GM19463 (cell line): ENCODE measurements at regions not wholly inside any gene's neighbourhood (a gene's known extent, or its start where the extent isn't known, plus 50 kb on each side); places are given as distances from the start of the nearest gene placed in this dataset.
"Not testable (repeated sequence)": the region's sequence is repeated elsewhere in the genome, so short reads cannot be mapped to it uniquely, and the experiment has no call there.

Experiments used
- ATAC-seq: cut with Tn5 transposase; IDR thresholded peaks from one replicate; pipeline ENCODE4 v1.9.1; 2021; ENCODE audit warnings: mild to moderate bottlenecking, moderate library complexity; ENCODE audit not compliant: unreplicated experiment

DNA sequence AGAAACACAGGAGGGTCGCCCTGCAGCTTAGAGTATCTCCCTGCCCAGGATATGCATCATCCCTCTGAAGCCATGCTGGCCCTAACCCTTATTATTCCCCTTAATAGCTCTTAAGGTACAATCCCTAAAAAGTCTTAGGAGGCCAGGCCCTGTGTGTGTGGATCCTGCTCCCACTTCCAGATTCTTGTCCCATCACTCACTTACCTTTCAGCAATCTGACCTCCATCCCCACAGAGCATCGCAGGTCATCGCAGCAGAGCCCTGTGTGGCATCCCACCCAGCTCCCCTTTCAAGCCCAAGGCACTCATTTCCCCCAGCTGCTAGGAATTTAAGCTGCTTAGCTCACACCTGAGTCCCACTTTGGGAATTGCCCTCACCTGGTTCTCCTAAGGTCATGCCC is 223.8 kb upstream of the SMLR1 start:
- ATAC-seq, result no peak

DNA sequence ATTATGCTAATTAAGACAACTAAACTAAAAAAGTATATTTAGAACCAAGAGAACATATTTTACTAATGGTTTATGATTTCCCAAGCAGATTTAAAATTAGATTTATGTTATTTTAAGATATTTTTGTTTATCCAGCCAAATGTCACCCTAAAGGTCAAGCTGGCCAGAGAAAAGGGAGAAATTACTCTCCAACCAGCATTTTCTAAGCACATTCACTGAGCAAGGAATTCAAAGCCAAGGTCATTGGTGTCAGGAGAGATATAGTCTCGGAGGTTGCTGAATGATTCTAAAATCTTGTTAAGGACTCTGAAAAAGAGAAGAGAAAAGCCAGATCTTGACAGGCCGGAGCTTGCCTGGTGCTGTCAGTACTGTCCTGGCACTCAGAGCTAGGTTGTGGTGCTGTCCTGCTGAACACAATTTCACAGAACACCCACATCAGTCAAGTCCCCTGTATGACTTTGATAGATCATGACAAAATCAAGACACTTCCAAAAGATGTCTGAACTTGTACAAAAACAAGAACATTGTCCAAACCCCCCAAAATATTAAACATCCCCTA is 222.3 kb upstream of the SMLR1 start:
- no peak for ATAC-seq

DNA sequence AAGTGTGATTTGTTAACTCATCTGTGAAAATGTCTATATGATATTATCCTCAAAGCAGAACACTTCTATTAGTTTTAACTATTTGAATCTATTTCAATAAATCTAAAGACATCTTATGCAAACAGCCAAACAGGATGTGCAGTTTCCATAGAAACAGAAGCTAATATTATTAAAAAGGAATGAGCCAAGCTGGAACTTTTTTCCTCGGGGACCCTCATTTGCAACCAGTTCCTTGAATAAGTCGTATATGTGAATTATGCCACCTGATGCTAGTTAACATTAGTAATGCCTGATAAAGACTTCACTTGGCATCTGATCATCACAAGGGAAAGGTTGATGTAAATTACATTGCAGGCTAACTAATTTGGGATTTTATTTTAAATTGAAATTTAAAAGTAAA is 216.9 kb upstream of the SMLR1 start:
- no peak for ATAC-seq

DNA sequence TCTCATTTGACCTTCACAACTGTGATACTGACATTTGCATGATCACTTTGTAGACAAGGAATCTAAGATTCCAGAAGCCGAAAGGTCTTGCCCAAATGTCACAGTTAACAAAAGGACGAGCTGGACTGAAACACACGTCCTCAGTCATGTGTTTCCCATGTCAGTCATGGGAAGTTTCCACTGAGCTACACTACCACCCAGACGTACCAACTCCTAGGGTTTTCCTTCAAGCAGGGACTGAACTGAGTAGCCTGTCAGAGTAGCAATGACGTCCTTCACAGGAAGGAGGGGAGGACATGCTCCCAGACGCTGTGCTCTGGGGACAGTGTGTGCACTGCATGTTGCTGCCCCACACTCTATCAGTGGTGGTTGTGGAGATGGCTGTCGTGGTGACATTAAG is 215.8 kb upstream of the SMLR1 start:
- ATAC-seq, result no peak

DNA sequence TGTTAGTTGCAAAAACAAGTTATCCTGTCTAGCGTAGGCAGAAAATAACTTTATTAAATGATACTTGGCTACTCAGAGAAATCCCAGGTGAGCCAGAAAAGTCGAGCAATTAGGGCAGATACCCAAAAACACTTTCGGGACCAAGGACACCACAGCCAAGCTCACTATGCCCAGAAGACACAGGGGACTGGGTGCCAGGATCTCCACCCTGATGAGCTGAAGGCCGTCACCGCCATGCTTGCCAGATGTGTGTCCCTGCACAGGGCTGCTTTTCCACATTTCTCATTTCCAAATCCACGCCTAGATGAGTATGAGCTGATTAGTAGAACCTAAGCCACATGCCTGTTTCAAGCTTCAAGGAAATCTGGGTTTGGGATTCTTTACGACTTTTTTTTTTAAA is 214.0 kb upstream of the SMLR1 start:
- no peak for ATAC-seq

DNA sequence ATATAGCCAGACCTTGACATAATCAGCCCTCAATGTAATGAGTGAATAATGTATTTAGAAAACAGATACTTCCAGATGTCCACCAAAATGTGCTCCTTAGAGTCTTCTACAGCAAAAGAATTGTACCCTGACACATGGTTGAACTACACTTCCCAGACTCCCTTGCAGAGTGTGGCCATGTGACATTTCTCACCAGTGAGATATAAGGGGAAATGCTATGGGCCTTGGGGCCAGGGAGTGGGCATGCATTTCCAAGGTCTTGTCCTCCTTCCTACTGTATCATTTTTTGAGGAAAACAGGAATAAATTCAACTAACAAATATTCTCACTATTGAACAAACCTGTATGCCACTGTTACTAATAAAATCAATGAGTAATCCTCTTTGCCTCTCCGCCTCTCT is 211.4 kb upstream of the SMLR1 start:
- no peak for ATAC-seq

DNA sequence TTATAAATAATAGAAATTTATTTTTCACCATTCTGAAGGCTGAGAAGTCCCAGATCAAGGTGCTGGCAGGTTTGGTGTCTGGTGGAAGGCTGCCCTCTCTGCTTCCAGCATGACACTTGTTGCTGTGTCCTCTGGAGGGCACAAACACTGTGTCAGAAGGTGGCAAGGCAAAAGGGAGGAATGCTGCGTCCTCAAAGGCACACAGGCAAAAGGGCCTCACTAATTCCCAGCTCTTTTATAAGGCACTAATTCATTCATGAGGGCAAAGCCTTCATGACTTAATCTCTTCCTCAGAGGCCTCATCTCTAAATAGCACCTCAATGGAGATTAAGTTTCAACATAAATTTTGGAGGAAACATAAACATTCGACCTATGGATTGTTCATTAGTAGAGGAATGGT is 209.5 kb upstream of the SMLR1 start:
- ATAC-seq, result no peak

DNA sequence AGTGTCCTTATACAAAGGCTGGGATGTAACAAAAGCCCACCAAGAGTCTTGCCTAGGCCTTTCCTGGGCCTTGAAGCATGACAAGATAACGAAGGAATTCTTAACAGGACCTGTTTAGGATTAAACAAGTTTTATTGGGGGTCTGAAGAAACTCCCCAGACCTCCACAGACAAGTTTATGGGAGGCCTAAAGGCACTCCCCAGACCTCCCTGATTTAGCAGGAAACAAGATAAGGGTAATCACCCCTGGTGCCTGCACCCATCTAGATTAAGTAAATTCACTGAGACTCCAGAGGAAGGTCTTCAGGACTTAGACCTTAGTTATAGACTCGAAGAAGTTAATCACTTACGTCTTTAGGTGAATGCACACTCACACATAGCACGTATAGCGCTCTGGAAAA is 208.4 kb upstream of the SMLR1 start:
- ATAC-seq, result not testable (repeated sequence)

DNA sequence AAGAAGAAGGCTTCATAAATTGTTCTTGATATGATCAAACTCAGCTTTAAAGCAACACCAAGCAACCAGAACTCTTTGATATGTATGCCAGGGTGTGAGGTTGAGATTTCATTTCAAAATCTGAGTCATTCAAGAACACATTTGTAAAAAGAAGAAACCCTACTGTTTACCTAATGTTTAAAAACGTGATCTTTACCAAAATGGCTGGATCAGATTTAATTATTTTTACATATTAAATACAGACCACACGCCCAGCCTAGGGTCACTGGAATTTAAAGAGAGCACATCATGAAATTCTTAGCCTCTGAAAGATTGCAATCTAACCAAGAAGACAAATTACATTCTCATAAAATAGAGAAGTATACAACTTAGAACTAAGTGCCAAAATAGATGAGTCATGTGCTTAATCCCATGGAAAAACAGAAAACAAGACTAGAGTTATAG is 206.8 kb upstream of the SMLR1 start:
- no peak for ATAC-seq

DNA sequence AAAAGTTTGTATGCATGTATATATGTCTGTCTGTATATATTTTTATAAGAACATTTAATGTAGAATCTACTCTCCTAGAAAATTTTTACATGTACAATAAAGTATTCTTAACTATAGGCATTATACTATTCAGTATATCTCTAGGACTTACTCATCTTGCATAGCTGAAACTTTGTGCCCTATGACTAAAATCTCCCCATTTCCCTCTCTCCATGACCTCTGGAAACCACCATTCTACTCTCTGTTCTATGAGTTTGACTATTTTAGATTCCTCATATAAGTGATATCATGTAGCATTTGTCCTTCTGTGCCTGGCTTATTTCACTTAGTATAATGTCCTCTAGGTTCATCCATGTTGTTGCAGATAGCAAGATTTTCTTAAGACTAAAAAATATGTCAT is 205.1 kb upstream of the SMLR1 start:
- peak; percentile 38 for ATAC-seq

DNA sequence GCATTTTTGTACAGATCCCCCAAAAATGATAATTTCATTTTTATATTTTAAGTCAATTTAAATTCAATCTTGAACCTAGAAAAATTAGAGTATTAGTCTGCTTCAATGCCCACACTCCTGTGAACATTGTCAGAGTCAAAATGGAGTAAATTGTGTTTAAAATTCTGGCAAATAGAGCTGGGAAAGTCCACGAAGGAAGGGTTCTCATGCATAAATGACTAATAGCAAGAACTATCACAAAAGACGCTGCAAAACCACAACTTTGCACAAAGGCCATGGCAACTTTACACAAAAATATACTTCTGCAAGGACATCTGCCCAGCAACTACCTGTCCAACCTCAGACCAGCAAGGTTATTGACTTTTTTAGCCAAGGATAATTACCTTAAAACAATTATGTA is 203.2 kb upstream of the SMLR1 start:
- peak; percentile 31 for ATAC-seq

DNA sequence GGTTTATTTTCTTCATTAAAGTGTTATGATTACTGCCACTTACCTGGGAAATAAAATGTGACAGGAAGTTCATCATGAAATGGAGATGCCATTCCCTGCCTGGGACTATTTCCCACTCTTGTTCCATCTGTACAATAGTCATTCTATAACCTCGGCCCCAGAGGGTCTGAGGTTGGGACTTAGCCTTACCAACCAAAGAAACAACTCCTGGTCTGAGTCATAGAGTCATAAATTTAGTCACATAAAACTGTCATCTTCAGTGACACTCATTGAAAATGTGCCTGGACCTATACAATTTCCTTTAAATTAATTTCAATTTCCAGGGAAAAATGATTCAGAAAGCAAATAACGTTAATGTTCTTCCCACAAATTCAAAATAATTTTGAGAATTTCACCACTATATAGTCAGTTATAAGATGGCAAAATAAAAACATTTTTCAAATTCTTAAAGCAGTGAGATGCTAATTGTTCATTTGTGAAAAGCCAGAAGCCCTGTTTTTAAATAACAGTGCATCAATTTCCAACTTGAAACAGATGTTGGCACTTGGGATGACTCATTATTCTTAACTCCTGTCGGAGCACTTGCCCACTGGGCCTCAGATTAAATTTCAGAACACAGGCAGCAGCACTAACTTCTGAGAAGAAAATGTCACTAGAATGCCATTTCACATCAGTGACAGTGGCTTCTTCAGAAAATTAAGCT is 201.2 kb upstream of the SMLR1 start:
- ATAC-seq, result peak; percentile 80

DNA sequence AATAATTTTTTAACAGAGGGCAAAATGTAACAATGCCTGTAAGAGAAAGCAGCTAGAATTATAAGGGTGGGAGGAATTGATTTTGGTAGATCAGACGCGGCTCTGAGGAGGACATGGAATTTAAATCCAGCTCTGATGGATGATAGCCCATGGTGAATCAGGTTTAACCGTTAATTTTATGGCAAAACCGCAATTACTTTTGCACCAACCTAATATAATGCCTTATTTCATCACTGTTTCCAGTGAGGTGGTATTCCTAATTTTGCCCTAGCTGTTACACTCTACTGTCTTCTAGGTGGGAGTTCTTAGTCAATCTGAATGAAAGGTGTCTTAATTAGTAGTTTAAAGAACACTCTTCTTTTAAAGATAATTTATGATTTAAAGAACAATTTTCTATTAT is 198.3 kb upstream of the SMLR1 start:
- ATAC-seq, result no peak

DNA sequence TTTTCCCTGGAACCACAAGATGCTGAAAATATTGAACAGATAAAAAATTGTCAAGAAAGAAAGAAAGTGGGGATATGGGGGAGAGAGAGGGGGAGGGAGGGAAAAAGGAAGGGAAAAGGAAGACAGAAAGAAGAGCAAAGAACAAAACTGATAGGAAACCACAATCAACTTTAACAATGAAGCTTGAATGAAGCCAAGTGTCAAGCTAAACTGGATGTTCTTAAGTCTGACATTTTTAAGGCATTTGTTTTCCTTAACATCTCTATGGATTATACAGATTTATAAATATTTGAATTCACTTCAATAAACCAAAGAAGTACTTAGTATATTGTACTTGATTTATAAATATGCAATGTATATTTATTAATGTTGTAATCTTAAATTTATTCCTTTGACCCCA is 197.6 kb upstream of the SMLR1 start:
- ATAC-seq, result no peak

DNA sequence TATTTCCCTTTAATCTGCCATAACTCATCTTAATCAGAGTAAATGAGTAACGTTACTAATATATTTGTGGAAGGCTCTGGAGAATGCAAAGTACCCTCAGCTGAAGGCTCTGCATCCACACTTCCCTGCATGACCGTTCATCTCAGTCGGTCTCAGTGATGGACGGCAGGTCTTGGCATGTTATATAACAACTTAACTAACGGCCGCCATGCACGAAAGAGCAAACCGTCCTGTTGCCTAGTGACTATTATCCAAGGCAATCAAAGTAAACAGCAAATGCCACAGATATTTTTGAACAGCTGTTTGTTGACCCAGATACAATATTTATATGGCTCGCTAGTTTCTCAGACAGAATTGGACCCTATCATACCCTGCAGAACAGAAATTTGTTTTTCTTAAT is 194.9 kb upstream of the SMLR1 start:
- ATAC-seq, result no peak

DNA sequence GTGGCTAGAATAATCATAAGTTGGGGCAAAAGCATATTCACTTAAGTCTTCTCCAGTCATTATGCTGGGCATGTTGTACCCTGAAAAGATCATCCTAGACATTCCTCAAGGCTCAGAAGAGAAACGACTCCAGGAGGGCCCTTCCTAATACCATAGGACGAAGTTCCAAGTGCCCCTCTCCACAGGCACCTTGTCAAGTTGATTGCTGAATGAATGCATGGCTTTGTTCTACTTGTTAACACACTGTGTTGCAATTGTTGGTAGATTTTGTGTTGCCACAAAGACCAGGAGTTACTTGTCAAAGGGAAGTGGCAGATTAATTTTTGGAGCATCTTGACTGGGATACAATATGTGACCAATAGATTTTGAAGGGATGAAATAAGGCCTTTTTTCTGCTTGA is 194.3 kb upstream of the SMLR1 start:
- no peak for ATAC-seq

DNA sequence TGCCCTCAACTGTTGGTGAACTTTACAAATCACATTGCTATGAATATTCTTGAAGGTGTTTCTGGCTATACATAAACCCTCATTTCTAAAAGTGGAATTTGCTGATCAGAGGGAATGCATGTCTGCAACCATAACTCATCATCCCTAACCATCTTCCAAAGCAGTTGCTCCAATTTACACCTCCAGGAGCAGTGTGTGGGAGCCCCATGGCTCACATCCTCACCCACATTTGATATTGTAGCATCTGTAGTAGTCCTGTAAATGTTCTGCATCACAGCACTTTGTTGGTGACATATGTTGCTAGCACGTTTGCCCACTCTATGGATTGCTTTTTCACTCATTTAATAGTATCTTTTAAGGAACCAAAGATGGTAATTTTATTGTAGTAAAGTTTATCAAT is 183.8 kb upstream of the SMLR1 start:
- no peak for ATAC-seq

DNA sequence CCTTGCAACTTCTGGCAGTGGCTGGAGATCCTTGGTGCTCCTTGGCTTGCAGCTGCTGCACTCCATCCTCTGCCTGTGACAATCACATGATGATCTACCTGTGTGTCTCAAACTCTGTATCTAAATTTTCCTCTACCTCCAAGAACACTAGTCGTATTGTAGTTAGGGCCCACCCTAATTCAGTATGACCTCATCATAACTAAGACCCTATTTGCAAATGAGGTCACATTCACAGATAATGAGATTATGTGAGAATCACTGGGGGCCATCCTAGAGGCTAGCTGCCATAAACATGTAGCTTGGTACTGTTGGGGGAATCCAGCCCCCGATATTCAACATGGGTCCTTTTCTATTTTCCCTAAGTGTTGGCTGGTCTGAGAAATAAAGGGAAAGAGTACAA is 183.0 kb upstream of the SMLR1 start:
- ATAC-seq, result no peak

DNA sequence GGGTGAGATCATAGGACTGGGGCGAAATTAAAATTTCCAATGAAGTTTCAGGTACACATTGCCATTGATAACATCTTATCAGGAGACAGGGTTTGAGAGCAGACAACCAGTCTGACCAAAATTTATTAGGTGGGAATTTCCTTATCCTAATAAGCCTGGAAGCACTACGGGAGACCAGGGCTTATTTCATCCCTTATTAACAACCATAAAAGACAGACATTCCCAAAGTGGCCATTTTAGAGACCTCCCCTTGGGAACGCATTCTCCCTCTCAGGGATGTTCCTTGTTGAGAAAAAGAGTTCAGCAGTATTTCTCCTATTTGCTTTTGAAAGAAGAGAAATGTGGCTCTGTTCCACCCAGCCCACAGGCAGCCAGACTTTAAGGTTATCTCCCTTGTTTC is 182.4 kb upstream of the SMLR1 start:
- not testable (repeated sequence) for ATAC-seq

DNA sequence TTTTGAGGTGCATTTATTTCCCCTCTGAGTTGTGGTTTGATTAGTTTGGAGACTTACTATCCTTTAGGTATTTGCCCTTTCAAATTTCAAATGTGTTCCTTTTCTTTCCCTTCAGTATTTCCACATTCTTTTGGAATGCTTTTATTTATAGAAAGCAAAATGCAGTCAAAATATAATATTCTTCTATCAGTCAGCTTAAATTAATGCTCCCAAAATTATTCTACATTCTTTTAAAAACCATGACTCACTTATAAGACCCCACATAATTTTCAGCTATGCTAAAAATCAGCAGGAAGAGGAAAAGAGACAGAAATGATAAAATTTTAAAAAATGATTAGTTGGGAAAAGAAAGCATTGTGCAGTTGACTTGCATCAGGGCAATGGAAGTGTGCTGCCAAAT is 180.0 kb upstream of the SMLR1 start:
- no peak for ATAC-seq

DNA sequence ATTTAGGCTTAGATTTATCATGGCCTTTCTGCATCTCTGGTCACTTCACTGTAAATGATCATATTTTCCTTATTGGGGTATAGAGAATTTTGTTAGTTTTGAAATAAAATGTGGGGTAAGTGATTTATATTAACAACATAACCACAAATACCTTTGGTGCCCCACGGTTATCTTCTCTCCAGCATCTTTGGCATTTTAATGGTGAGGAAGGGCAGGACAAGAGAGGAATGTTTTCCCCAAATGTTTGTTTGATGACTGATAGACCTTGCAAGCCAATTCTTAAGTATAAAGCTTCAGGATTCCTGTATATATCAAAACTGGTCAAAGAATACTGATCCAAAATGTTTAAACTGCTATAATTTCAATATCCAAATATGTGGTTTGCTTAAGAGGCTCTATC is 171.6 kb upstream of the SMLR1 start:
- no peak for ATAC-seq

DNA sequence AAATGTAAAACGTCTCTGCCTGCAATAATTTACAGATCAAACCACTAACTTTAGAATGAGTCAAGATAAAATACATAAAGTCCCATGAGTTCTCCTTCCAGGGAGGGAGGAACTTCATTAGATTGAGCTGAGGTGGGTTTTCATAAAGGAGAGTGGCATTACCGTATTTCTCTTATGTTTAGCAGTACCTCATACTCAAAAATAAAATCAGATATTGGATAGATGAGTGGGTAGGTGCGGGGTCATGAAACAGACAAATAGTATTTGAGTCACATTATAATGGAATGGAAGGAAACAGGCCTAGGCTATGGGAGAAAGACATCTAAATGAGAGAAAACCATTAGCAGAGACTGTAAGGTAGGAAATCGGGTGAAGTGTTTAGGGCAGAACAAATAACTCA is 166.1 kb upstream of the SMLR1 start:
- ATAC-seq, result no peak

DNA sequence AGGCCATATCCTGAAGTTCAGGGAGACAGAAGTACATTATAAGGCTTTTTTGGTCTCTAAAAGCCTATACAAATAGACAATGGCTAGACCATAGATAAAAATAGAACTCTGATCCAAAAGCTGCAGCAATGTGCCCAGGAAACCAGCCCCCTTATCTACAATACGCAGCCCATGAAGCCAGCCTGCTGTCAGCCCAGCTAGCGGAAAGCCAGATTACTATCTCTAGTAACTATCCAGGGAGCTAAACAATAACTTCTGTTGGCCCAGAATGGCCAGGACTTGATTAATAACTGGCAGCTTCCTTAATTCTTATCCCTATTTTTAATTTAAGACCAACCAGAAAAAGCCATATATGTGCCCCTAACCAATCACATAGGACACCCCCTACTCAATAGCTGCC is 160.4 kb upstream of the SMLR1 start:
- no peak for ATAC-seq
